GM12864 (cell line): ENCODE measurements at regions not wholly inside any gene's neighbourhood (a gene's known extent, or its start where the extent isn't known, plus 50 kb on each side); places are given as distances from the start of the nearest gene placed in this dataset.

Experiments used
- DNase-seq: peaks from one replicate; pipeline ENCODE4 v3.0.0-alpha.2; 2011; ENCODE audit warnings: low read depth
- H3K4me3 ChIP-seq: 2 replicates; pipeline ENCODE4 v1.5.1; 2011; ENCODE audit warnings: mild to moderate bottlenecking, low read depth, low read length, control low read depth
- CTCF ChIP-seq: IDR thresholded peaks from 2 replicates; pipeline ENCODE4 v1.5.1; 2011; ENCODE audit warnings: low read depth, mild to moderate bottlenecking, moderate library complexity, low read length, control low read depth, inconsistent platforms; ENCODE audit errors: missing control alignments

- no peak for DNase-seq
- no peak for TF ChIP-seq CTCF
- H3K4me3 ChIP-seq: no peak overlapping the region
These were observed 1028.7 kb downstream of the TYW1 start for GRCh38 chr7:68025369-68025768.

GRCh38 chr7:68030530-68030929, 1033.9 kb downstream of the TYW1 start:
- DNase-seq: no peak
- no peak overlapping the region for H3K4me3 ChIP-seq
- no peak for TF ChIP-seq CTCF

GRCh38 chr7:68031180-68031943, 1034.7 kb downstream of the TYW1 start:
- no peak for DNase-seq
- no peak overlapping the region for H3K4me3 ChIP-seq
- no peak for TF ChIP-seq CTCF

GRCh38 chr7:68038621-68039314, 1042.1 kb downstream of the TYW1 start:
- no peak overlapping the region for H3K4me3 ChIP-seq
- TF ChIP-seq CTCF: no peak
- DNase-seq: no peak

GRCh38 chr7:68041554-68041953, 1044.9 kb downstream of the TYW1 start:
- no peak overlapping the region for H3K4me3 ChIP-seq
- no peak for DNase-seq
- TF ChIP-seq CTCF: no peak

GRCh38 chr7:68043546-68043945, 1046.9 kb downstream of the TYW1 start:
- TF ChIP-seq CTCF: no peak

More at GRCh38 chr7:68043546-68043945, 1046.9 kb downstream of the TYW1 start:
- H3K4me3 ChIP-seq: no peak overlapping the region
- no peak for DNase-seq
